ENCODE measurements at regions not wholly inside any gene's neighbourhood (a gene's known extent, or its start where the extent isn't known, plus 50 kb on each side); places are given as distances from the start of the nearest gene placed in this dataset.

DNA sequence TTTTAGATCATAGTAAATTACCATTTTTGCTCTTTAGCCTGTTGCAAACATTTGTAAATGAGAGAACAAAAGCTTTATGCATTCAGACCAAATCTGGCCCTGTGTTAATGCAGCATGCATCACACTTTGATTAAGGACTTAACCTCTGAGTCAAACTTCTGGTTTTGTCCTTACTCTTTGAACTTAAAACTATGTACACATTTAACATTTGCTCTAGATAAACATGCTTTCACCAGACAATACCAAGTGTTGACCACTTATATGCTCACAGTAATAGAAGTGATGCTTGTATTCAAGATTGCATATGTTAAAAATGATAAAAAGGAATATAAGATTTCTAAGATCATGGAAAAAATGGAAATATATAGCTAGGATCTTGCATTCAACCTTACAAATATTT lies 1095.3 kb downstream of the ADGRL2 start:
- TF ChIP-seq POLR2A (IDR thresholded peaks at IDR 0.05), result no peak
- TF ChIP-seq, protein P1, sequence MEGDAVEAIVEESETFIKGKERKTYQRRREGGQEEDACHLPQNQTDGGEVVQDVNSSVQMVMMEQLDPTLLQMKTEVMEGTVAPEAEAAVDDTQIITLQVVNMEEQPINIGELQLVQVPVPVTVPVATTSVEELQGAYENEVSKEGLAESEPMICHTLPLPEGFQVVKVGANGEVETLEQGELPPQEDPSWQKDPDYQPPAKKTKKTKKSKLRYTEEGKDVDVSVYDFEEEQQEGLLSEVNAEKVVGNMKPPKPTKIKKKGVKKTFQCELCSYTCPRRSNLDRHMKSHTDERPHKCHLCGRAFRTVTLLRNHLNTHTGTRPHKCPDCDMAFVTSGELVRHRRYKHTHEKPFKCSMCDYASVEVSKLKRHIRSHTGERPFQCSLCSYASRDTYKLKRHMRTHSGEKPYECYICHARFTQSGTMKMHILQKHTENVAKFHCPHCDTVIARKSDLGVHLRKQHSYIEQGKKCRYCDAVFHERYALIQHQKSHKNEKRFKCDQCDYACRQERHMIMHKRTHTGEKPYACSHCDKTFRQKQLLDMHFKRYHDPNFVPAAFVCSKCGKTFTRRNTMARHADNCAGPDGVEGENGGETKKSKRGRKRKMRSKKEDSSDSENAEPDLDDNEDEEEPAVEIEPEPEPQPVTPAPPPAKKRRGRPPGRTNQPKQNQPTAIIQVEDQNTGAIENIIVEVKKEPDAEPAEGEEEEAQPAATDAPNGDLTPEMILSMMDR (IDR thresholded peaks at IDR 0.05), result no peak
